LoVo (cell line): ENCODE measurements at regions not wholly inside any gene's neighbourhood (a gene's known extent, or its start where the extent isn't known, plus 50 kb on each side); places are given as distances from the start of the nearest gene placed in this dataset.

Experiments used
- DNase-seq: peaks from one replicate; pipeline ENCODE4 v3.0.0-alpha.2; 2016; ENCODE audit warnings: low spot score

- no peak for DNase-seq
Observed at GRCh38 chr4:147054228-147054872, 108.7 kb upstream of the TTC29 start.

GRCh38 chr4:147056940-147057610, 111.4 kb upstream of the TTC29 start:
- no peak for DNase-seq

GRCh38 chr4:147057611-147058190, 112.0 kb upstream of the TTC29 start:
- DNase-seq = no peak

- no peak for DNase-seq
Observed at GRCh38 chr4:147059064-147059731, 113.5 kb upstream of the TTC29 start.

- no peak for DNase-seq
Observed at GRCh38 chr4:147060151-147060931, 114.7 kb upstream of the TTC29 start.

- no peak for DNase-seq
Observed at GRCh38 chr4:147064856-147065255, 119.2 kb upstream of the TTC29 start.

GRCh38 chr4:147068564-147068963, 122.9 kb upstream of the TTC29 start:
- no peak for DNase-seq

- no peak for DNase-seq
Observed at GRCh38 chr4:147071209-147071740, 125.6 kb upstream of the TTC29 start.

- no peak for DNase-seq
Observed at GRCh38 chr4:147076179-147076578, 130.5 kb upstream of the TTC29 start.

GRCh38 chr4:147076728-147077127, 131.1 kb upstream of the TTC29 start:
- no peak for DNase-seq

- no peak for DNase-seq
Observed at GRCh38 chr4:147078362-147078761, 132.7 kb upstream of the TTC29 start.

- DNase-seq = no peak
Observed at GRCh38 chr4:147078875-147079658, 133.4 kb upstream of the TTC29 start.

- DNase-seq = no peak
Observed at GRCh38 chr4:147084861-147085260, 139.2 kb upstream of the TTC29 start.

- DNase-seq = no peak
Observed at GRCh38 chr4:147085781-147086180, 140.1 kb upstream of the TTC29 start.

- no peak for DNase-seq
Observed at GRCh38 chr4:147088146-147088545, 142.5 kb upstream of the TTC29 start.

GRCh38 chr4:147090486-147090885, 144.8 kb upstream of the TTC29 start:
- no peak for DNase-seq

- DNase-seq = no peak
Observed at GRCh38 chr4:147093206-147093605, 147.5 kb upstream of the TTC29 start.

GRCh38 chr4:147094238-147094637, 148.6 kb upstream of the TTC29 start:
- DNase-seq = no peak

GRCh38 chr4:147096667-147097604, 151.3 kb upstream of the TTC29 start:
- peak; percentile 74 for DNase-seq

- DNase-seq = no peak
Observed at GRCh38 chr4:147101678-147102077, 156.0 kb upstream of the TTC29 start.
